CD14-positive monocyte (primary cell): ENCODE measurements at regions not wholly inside any gene's neighbourhood (a gene's known extent, or its start where the extent isn't known, plus 50 kb on each side); places are given as distances from the start of the nearest gene placed in this dataset.
A peak's percentile ranks its signal among the peaks of the same experiment; 100 is the strongest.
"Not testable (repeated sequence)": the region's sequence is repeated elsewhere in the genome, so short reads cannot be mapped to it uniquely, and the experiment has no call there.

Experiments used
- DNase-seq, 3 donors: peaks; one replicate each; pipeline ENCODE4 v3.0.0-alpha.2; 2011 to 2022
- H2AFZ ChIP-seq: 2 replicates; pipeline ENCODE4 v1.6.0; 2012; ENCODE audit warnings: mild to moderate bottlenecking, low read depth, low read length, inconsistent platforms; ENCODE audit not compliant: insufficient read depth, poor library complexity, severe bottlenecking
- H3K27ac ChIP-seq, 2 donors: 1 replicate in 1 of 2; 2 replicates in 1 of 2; pipeline ENCODE4 v1.5.1; 2012 to 2013; ENCODE audit warnings: low read length in 2 of 2, control low read depth in 1 of 2, inconsistent platforms in 1 of 2, low read depth in 1 of 2, mild to moderate bottlenecking in 1 of 2
- H3K27me3 ChIP-seq, 2 donors: one replicate each; pipeline versions ENCODE4 v1.6.0 to v1.6.1; 2011 to 2013; ENCODE audit warnings: low read length in 2 of 2; ENCODE audit not compliant: control insufficient read depth in 2 of 2, insufficient read depth in 2 of 2
- H3K36me3 ChIP-seq, 2 donors: replicated peaks in 1 of 2; 1 replicate in 1 of 2; 2 replicates in 1 of 2; pipeline versions ENCODE4 v1.5.1 to v1.6.1; 2012 to 2013; ENCODE audit warnings: low read length in 2 of 2, control low read depth in 1 of 2, inconsistent platforms in 1 of 2, mild to moderate bottlenecking in 1 of 2; ENCODE audit not compliant: insufficient read depth in 2 of 2, control insufficient read depth in 1 of 2
- H3K4me1 ChIP-seq, 2 donors: 1 replicate in 1 of 2; 2 replicates in 1 of 2; pipeline versions ENCODE4 v1.5.1 to v1.6.1; 2012 to 2013; ENCODE audit warnings: low read length in 2 of 2, control low read depth in 1 of 2, inconsistent platforms in 1 of 2, mild to moderate bottlenecking in 1 of 2, moderate library complexity in 1 of 2; ENCODE audit not compliant: insufficient read depth in 2 of 2, control insufficient read depth in 1 of 2
- H3K4me2 ChIP-seq: replicated peaks from 2 replicates; pipeline ENCODE3; 2012; ENCODE audit warnings: low read length, moderate library complexity, mild to moderate bottlenecking; ENCODE audit not compliant: poor library complexity, severe bottlenecking; ENCODE audit errors: extremely low read depth
- H3K4me3 ChIP-seq, 3 experiments: fragments of 200-600 bp in 1 of 3; sonication (generic) in 1 of 3; replicated peaks in 1 of 3; 1 replicate in 2 of 3; 2 replicates in 1 of 3; pipeline ENCODE4 v1.5.1; 2011 to 2013; ENCODE audit warnings: low read length in 3 of 3, mild to moderate bottlenecking in 3 of 3, control low read depth in 2 of 3, low read depth in 2 of 3, inconsistent platforms in 1 of 3, moderate library complexity in 1 of 3
- H3K79me2 ChIP-seq: 2 replicates; pipeline ENCODE4 v1.6.0; 2012; ENCODE audit warnings: mild to moderate bottlenecking, control low read depth, inconsistent platforms, low read length, moderate library complexity; ENCODE audit not compliant: insufficient read depth
- H3K9ac ChIP-seq: 2 replicates; pipeline ENCODE4 v1.6.0; 2017; ENCODE audit warnings: low read length, mild to moderate bottlenecking; ENCODE audit not compliant: insufficient read depth, poor library complexity, severe bottlenecking
- H3K9me3 ChIP-seq, 2 donors: replicated peaks in 1 of 2; 1 replicate in 1 of 2; 2 replicates in 1 of 2; pipeline versions ENCODE4 v1.5.1 to v1.6.1; 2012 to 2013; ENCODE audit warnings: low read length in 2 of 2, control low read depth in 1 of 2; ENCODE audit not compliant: control insufficient read depth in 1 of 2, insufficient read depth in 1 of 2
- H4K20me1 ChIP-seq: 2 replicates; pipeline ENCODE4 v1.6.0; 2012; ENCODE audit warnings: mild to moderate bottlenecking, low read length, control low read depth, moderate library complexity; ENCODE audit not compliant: insufficient read depth
- H3K27ac Mint-ChIP-seq, 7 donors: one replicate each; pipeline ENCODE4 v1.8.0; 2020; ENCODE audit warnings: mild to moderate bottlenecking in 7 of 7, mixed read lengths in 7 of 7, moderate library complexity in 6 of 7, inconsistent platforms in 2 of 7
- H3K27me3 Mint-ChIP-seq, 3 donors: one replicate each; pipeline ENCODE4 v1.8.0; 2021 to 2022; ENCODE audit warnings: low read depth in 3 of 3, mild to moderate bottlenecking in 3 of 3, mixed read lengths in 3 of 3, moderate library complexity in 3 of 3, inconsistent platforms in 1 of 3
- H3K36me3 Mint-ChIP-seq, 2 donors: one replicate each; pipeline ENCODE4 v1.8.0; 2020; ENCODE audit warnings: mixed read lengths in 2 of 2, inconsistent platforms in 1 of 2, mild to moderate bottlenecking in 1 of 2
- H3K4me1 Mint-ChIP-seq: one replicate; pipeline ENCODE4 v1.8.0; 2020; ENCODE audit warnings: mild to moderate bottlenecking, mixed read lengths
- H3K4me3 Mint-ChIP-seq, 2 donors: one replicate each; pipeline ENCODE4 v1.8.0; 2020; ENCODE audit warnings: mild to moderate bottlenecking in 2 of 2, mixed read lengths in 2 of 2, moderate library complexity in 1 of 2
- H3K9me3 Mint-ChIP-seq, 7 donors: one replicate each; pipeline ENCODE4 v1.8.0; 2020 to 2022; ENCODE audit warnings: mixed read lengths in 7 of 7, mild to moderate bottlenecking in 6 of 7, moderate library complexity in 6 of 7, inconsistent platforms in 2 of 7
- WGBS: methylation state at CpG from one replicate; pipeline ENCODE4 v1.1.5; 2013; ENCODE audit warnings: missing lambda C conversion rate; ENCODE audit not compliant: insufficient coverage; 5-methylcytosine and 5-hydroxymethylcytosine counted together
- intact Hi-C, 2 donors: fragments of 100-400 bp; cut with micrococcal nuclease; formaldehyde crosslinking; loops; one replicate each; pipeline versions ENCODE4 v1.15.0 to v1.15.1; 2023

- H3K36me3 Mint-ChIP-seq, H3K4me3 ChIP-seq, H3K4me2 ChIP-seq, H3K27ac Mint-ChIP-seq, H3K9ac ChIP-seq, H3K79me2 ChIP-seq, H3K36me3 ChIP-seq, DNase-seq, H3K27ac ChIP-seq, intact Hi-C loops, H4K20me1 ChIP-seq, H3K4me3 Mint-ChIP-seq, H3K9me3 ChIP-seq, H2AFZ ChIP-seq, H3K27me3 ChIP-seq: not testable (repeated sequence)
- H3K9me3 Mint-ChIP-seq: peaks cover 0 to 14% (median 8%) of the 10 kb centered on the region in 7 donors
- 100% methylated on average over 2 of the region's 16 CpGs for WGBS
- H3K4me1 Mint-ChIP-seq: peaks cover 30% of the 10 kb centered on the region
- peaks cover 24 to 26% of the 10 kb centered on the region in 2 donors for H3K4me1 ChIP-seq
- H3K27me3 Mint-ChIP-seq: peaks cover 0 to 13% (median 4%) of the 10 kb centered on the region in 3 donors
Observed at GRCh38 chr16:21536740-21537139, 62.6 kb upstream of the METTL9 start.

GRCh38 chr16:21537598-21537997 is 61.8 kb upstream of the METTL9 start:
- DNase-seq, H2AFZ ChIP-seq, H4K20me1 ChIP-seq, H3K36me3 ChIP-seq, H3K36me3 Mint-ChIP-seq, H3K27me3 ChIP-seq, H3K4me2 ChIP-seq, intact Hi-C loops, H3K9ac ChIP-seq, H3K4me3 Mint-ChIP-seq, H3K27ac ChIP-seq, H3K79me2 ChIP-seq, H3K9me3 ChIP-seq, H3K4me3 ChIP-seq: not testable (repeated sequence)
- peaks cover 30 to 34% of the 10 kb centered on the region in 2 donors for H3K4me1 ChIP-seq
- Mint-ChIP-seq H3K27ac (peak overlapping the region in 1 of 7 donors; percentile 28), H3K27me3 (peaks cover 0 to 15% (median 4%) of the 10 kb centered on the region in 3 donors), H3K4me1 (peaks cover 34% of the 10 kb centered on the region), H3K9me3 (peaks cover 0 to 14% (median 8%) of the 10 kb centered on the region in 7 donors)
- 100% methylated on average over 3 of the region's 8 CpGs for WGBS

- H3K9me3 ChIP-seq, H4K20me1 ChIP-seq, H3K36me3 Mint-ChIP-seq, intact Hi-C loops, H3K9ac ChIP-seq, H3K27me3 ChIP-seq, H3K4me2 ChIP-seq, H3K36me3 ChIP-seq, DNase-seq, H3K4me3 Mint-ChIP-seq, H3K4me3 ChIP-seq, H3K9me3 Mint-ChIP-seq, H3K27ac ChIP-seq, H3K79me2 ChIP-seq: not testable (repeated sequence)
- H2AFZ ChIP-seq: peak overlapping the region; percentile 46
- WGBS: 36% methylated on average over 5 of the region's 9 CpGs
- Mint-ChIP-seq H3K27me3 (peaks cover 3 to 15% (median 4%) of the 10 kb centered on the region in 3 donors), H3K27ac (peak overlapping the region in 2 of 7 donors; percentile 22 to 70), H3K4me1 (peaks cover 37% of the 10 kb centered on the region)
- peaks cover 30 to 34% of the 10 kb centered on the region in 2 donors for H3K4me1 ChIP-seq
Observed at GRCh38 chr16:21539107-21539618, 60.2 kb upstream of the METTL9 start.

DNA sequence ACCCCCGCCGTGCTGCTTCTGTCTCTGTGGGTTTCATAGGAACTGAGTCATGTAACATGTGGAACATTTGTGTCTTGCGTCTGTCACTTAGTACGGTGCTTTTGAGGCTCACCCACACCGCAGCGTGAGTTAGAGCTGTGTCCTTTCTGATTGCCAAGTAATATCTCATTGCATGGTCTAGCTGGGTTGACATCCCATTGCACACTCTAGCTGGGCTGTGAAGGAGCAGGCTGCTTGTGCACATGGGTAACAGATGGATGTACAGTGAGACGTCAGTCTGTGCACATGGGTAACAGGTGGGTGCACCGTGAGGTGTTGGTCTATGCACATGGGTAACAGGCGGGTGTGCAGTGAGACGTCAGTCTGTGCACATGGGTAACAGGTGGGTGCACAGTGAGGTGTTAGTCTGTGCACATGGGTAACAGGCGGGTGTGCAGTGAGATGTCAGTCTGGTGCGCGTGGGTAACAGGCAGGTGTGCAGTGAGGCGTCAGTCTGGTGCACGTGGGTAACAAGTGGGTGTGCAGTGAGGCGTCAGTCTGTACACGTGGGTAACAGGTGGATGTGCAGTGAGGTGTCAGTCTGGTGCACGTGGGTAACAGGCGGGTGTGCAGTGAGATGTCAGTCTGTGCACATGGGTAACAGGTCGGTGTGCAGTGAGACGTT is 58.5 kb upstream of the METTL9 start:
- peak; percentile 30 to 70 (median 56) for DNase-seq
- 40% methylated on average over 13 of the region's 21 CpGs for WGBS
- H3K4me3 Mint-ChIP-seq: peak overlapping the region; percentile 38 to 77
- H3K79me2 ChIP-seq, H3K9me3 Mint-ChIP-seq, H3K9me3 ChIP-seq, H2AFZ ChIP-seq, H3K36me3 Mint-ChIP-seq, H3K27me3 ChIP-seq, intact Hi-C loops, H4K20me1 ChIP-seq, H3K9ac ChIP-seq, H3K36me3 ChIP-seq: not testable (repeated sequence)
- Histone ChIP-seq H3K4me3 (peak overlapping the region in 1 of 3 experiments; percentile 50), H3K27ac (peak overlapping the region in 1 of 2 donors; percentile 5), H3K4me1 (peaks cover 30 to 34% of the 10 kb centered on the region in 2 donors), H3K4me2 (peak overlapping the region; percentile 37)
- peaks cover 37% of the 10 kb centered on the region for H3K4me1 Mint-ChIP-seq
- H3K27me3 Mint-ChIP-seq: peaks cover 3 to 17% (median 4%) of the 10 kb centered on the region in 3 donors
- H3K27ac Mint-ChIP-seq: peak overlapping the region; percentile 49 to 85 (median 78)
